Activated T-cell treated with anti-CD3 and anti-CD28 coated beads for 1 hour (primary cell): ENCODE measurements at regions not wholly inside any gene's neighbourhood (a gene's known extent, or its start where the extent isn't known, plus 50 kb on each side); places are given as distances from the start of the nearest gene placed in this dataset.
"Not testable (repeated sequence)": the region's sequence is repeated elsewhere in the genome, so short reads cannot be mapped to it uniquely, and the experiment has no call there.

Source experiments
- DNase-seq: peaks from one replicate; pipeline ENCODE4 v3.0.0-alpha.2; 2020; ENCODE audit warnings: low read depth

DNA sequence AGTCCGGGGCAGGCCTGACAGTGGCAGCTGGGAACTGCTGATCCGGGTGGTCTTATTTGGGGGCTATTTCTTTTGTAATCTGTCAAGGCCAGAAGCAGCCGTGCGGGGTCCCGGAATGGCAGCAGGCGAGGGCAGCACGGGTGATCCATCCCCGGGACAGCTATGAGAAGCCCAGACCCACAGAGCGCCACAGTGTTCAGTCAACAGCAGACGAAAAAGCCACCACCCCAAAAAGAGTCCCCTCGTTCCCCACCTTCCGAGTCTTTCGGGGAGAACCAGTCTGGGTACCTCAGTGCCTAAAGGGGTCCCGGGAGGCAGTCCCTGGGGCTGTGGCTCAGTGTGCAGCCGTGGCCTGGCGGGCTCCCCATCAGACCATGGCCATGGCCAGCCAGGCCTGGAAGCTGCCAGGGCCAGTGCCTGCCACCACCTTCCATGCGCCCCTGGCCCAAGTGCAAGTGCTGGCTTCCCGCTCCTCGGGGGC lies 125.1 kb upstream of the KCTD7 start:
- no peak for DNase-seq

DNA sequence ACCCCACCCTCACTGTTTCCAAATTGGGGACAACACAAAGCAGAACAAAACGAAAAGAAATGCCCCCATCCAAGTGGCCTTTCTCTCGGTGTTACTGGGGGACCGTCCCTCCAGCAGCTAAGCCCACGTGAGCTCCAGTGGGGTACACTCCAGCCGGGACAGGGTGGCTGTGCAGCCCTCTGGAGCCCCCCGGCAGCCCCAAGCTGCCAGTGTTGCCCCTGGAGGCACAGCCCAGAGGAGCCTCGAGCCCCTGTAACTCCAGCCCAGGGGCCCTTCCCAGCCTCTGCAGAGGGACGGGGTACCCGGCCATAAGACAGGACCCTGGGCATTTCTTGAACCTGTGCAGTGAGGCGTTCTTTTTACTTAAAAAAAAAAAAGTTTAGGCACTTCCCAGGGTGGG lies 124.5 kb upstream of the KCTD7 start:
- DNase-seq = no peak

DNA sequence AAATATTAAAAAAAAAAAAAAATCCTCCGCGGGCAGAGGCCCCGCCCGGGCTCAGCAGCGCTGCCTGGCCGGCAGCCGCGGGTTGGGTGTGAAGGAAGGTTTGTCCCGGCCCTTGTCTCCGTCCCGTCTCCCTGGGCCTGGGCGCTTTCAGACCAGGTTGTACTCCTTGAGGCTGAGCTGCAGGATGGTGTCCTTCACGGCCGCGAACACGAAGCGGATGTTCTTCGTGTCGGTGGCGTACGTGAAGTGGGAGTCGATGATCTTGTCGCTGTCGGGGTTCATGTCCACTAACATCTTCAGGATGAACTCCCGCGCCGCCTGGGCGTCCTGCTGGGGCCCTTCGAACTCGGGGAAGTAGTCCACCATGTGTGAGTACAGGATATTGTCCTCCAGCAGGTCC lies 123.7 kb upstream of the KCTD7 start:
- DNase-seq = no peak

DNA sequence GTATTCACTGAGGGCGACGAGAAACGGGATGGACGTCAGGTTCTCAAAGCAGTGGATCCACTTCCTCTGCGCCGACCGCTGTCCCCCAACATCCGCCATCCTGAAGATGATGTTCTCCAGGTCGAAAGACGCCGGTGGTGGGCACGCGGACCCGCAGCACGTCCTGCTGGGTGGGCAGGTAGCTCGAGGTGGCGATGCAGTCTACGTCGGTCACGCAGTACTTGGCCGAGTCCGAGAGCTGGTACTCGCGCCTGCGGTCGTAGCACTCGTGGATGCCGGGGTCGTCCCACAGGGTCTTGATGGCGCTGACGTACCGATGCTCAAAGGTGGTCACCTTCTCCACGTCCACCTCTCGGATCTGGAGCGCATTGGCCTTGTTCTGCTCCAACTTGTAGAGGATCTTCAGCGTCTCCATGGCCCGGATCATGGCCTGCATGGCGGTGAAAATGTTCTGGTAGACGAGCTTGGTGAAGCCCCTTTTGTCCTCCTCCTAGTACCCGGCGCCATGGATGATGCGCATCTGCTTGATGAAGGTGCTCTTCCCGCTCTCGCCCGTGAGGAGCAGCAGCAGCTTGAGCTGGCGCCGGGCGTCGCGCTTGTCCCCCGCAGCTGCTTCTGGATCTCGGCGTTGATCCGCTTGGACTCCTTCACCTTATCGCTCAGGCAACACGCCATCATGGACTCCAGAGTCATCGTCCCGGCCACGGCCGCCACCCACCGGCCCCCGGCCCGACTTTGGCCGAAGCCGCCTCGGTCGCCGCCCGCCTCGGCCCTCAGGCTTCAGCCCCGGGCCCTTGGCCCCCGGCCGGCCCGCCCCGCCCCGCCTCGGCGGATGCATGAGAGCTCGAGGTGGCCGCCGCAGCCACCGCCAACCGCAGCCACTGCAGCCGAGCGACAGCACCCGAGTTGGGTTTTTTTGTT lies 122.9 kb upstream of the KCTD7 start:
- no peak for DNase-seq

DNA sequence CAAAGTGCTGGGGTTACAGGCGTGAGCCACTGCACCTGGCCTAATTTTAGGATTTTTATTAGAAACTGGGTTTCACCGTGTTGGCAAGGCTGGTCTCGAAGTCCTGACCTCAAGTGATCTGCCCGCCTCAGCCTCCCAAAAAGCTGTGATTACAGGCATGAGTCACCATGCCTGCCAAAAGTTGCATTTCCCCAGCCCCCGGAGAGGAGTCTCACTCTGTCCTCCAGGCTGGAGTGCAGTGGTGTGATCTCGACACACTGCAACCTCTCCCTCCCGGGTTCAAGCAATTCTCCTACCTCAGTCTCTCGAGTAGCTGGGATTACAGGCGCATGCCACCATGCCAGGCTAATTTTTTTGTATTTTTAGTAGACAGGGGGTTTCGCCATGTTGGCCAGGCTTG lies 122.0 kb upstream of the KCTD7 start:
- not testable (repeated sequence) for DNase-seq

DNA sequence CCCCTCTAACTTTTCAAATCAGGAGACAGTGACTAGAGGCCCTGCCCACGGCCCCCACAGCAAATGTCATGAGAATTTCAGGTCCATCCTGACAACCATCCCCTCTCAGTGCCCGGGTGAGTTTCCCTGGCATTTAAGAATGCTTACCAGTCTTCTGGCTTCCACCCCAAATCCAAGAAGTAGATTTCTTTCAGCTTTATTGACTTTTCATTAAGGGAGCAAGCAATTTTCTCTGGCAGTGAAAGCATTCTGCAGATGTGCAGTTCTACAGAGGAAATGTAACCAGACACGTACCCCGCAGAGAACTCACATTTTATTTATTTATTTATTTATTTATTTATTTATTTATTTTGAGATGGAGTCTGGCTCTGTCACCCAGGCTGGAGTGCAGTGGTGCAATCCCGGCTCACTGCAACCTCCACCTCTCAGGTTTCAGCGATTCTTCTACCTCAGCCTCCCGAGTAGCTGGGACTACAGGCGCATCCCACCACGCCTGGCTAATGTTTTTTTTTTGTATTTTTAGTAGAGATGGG lies 120.9 kb upstream of the KCTD7 start:
- no peak for DNase-seq

DNA sequence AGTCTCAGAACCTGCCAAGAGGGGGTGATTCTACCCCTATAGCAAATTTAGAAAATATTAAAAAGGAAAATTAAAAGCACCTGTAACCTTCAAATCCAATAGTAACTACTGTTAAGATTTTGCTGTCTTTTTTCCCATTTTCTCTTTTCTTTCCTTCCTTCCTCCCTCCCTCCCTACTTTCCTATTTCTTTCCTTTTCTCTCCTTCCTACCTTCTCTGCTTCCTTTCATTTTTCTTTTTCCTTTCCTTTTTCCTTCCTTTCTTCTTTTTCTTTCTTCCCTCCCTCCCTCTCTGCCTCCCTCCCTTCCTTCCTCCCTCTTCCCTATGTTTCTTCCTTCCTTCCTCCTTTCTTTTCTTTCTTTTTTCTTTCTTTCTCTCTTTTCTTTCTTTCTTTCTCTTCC lies 120.2 kb upstream of the KCTD7 start:
- DNase-seq = no peak

DNA sequence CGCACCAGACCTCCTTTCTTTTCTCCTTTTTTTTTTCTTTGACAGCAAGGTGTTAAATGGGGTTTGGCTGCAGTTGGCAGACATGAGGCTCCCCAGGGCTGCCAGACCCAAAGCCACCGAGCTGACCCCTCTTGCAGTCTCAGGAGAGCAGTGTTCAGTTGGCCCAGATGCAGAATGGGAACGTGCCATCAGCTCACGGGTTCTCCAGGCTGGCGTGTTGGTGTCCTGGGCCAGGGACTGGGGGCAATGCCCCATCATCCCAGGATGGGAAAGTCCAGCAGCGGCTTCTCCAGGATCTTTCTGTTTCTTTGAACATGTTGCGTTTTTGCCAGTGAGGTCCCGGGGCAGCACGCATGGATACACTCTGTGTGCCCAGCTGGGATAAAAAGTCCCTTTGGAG lies 114.6 kb upstream of the KCTD7 start:
- no peak for DNase-seq

DNA sequence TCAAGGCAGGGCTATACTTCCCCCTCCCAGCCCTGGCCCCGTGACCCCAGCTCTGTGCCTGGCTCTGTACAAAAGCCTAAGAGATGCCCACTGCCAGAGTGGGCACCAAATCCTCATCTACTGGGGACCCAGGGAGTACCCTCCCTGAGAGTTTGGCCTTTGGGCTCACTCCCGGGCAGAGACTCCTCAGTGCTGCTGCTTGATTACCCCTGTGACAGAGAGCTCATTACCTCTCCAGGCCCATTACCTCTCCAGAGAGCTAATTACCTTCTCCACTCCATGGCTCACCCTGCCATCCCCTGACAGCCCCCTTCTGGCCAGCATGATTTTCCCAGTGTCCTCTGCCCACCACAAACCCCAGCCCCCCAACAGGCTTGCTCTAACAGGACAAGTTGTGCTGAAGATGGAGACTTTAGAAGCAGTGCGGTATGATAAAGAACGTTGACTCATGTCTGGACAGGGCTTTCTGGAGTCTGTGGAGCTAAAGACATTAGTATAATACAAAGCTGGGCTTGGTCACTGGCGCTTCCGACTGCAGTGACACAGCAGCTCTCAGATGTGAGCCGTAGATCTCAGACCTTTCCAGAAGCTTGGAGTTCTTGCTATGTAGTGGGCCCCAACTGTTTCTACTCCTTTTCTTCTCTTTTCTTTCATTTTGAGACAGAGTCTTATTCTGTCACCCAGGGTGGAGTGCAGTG lies 111.3 kb upstream of the KCTD7 start:
- no peak for DNase-seq

DNA sequence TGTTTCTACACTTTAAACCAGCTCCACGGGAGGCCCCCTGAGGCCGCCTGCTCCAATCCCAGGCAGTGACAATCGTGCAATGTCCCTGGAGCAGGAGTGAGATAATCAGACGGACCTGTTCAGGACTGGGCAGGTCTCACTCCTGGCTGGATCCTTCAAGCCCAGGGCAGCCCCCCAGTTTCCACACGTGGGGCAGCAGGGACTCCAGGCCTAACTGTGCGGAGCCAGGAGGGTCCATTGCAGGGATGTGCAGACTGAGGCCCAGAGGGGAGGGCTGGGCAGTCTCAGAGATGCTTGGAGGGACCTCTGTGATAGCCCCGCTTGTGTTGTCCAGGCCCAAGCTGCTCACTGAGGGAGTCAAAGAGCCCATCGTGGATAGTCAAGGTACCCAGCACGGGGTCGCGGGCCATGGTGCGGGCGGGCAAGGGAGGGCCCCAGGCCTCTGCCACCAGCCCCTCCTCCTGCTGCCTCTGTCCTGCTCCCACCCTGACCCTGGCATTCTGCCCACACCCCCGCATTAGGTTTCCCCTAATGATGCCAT lies 110.5 kb upstream of the KCTD7 start:
- DNase-seq = no peak

DNA sequence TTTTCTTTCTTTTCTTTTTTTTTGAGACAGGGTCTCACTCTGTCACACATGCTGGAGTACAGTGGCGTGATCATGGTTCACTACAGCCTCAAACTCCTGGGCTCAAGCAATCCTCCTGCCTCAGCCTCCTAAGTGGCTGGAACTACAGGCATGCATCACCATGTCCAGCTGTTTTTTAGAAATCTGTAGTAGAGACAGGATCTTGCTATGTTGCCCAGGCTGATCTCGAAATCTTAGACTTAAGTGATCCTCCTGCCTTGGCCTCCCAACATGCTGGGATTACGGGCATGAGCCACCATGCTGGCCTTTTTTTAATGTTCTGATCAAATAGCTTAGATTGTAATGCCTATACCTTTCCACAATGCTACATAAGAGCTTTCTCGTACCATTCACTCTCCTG lies 107.0 kb upstream of the KCTD7 start:
- DNase-seq = no peak

DNA sequence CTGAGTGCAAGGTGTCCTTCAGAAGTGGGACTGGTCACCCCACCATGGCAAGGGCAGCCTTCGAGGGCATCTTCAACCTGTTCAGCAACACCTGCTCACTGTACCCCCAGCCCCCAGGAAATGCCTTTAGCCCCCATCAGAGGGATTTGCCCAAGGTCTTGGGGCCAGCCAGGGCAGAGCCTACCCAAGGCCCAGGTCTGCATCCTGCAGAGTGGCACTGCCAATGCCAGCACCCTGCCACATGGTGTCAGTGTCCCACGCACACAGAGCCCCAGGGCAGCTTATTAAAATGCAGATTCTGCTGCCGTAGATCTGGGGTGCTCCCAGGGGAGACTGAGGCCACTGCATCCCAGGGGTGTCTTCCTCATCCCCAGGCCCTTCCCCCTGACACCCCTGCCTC lies 106.2 kb upstream of the KCTD7 start:
- DNase-seq = no peak

DNA sequence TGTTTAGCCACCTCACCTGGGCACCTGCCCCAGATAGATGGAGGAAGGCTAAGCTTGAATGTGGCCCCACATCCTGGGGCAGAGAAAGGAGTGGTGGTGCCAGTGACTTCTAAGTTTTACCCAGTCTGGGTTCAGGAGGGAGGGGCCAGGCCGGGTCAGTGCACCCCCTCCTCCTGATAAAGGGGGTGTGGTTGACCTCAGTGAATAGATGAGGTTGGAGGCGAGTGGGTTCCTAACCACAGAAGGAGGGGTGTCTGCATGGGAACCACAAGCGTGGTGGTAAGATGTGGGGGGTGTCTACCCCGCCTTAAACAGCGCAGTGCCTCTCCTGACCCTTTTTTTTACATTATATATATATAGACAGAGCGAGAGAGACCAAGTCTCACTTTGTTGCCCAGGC lies 105.3 kb upstream of the KCTD7 start:
- DNase-seq = no peak

DNA sequence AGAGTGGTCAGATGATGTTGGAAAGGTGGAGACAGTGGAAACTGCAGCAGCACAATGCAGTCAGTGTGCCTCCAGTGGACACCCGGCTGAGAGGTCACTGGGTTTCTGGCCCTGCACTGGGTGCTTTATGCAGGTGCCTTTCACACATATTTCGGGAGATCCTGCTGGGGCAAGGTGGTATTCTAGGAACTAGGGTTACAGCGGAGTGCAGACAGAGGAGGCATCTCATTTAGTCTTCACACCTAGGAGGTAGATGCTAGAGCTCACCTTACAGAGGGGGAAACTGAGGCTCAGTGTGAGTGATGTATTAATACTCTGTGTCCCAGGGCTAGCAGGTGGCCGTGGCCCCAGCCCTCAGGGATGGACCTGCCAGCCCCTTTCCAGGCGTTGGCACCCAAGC lies 103.9 kb upstream of the KCTD7 start:
- DNase-seq = no peak

DNA sequence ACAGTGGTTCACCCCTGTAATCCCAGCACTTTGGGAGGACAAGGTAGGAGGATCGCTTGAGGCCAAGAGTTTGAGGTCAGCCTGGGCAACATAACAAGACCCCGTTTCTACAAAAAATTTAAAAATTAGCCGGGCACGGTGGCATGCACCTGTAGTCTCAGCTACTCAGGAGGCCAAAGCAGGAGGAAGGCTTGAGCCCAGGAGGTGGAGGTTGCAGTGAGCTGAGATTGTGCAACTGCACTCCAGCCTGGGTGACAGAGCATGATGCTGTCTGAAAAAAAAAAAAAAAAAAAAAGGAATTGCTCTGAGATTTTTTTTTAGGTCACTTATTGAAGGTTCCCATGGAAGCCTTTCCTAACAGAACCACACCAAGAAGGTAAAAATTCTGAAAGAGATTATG lies 101.9 kb upstream of the KCTD7 start:
- not testable (repeated sequence) for DNase-seq

DNA sequence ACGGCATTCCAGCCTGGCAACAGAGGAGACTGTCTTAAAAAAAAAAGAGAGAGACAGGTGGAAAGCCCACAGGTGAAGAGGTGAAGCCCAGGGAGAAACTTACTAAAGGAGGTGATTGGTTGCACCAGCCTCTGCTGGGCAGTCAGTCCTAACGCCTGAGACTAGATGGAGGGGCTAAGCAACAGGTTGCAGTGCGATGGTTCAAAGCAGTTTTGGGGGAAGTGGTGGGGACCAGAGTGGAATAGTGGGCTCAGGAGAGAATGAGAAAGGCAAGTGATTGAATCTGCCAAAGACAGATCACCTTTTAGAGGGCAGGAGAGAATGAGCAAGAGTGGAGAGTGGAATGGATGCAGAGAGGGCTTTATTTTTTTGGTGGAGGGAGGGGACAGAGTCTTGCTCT lies 100.0 kb upstream of the KCTD7 start:
- DNase-seq = no peak

DNA sequence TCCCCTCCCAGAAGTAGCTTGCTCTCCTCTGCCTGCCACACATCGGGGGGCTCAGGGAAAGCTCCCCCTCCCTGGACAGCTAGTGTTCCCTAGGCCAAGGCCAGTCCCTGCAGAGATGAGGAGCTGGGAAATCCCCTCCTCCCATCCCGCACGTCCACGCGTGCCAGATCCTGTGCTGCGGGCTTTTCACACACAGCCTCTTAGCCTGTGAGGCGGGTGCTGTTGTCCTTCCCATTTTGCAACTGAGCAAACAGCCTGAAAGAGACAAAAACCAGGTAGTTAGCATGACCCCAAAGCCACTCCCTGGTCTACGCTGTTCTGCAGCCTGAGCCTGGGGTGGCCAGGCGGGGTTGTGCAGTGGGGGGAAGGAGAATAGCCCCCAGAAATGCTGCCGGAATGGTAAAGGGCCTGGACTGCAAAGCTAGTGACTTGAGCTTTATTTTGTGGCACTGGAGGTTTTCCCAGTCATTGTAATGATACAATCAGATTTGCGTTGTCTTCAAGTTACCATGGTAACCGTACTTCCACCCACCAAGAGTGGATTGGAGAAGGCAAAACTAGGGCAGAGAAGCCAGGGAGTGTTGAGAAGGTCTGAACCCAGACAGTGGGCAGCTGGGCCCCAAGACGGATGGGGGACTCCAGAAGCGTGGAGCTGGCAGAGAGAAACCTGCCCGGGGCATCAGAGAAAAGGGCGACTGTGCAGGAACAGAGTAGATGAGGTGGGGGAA lies 98.6 kb upstream of the KCTD7 start:
- no peak for DNase-seq

DNA sequence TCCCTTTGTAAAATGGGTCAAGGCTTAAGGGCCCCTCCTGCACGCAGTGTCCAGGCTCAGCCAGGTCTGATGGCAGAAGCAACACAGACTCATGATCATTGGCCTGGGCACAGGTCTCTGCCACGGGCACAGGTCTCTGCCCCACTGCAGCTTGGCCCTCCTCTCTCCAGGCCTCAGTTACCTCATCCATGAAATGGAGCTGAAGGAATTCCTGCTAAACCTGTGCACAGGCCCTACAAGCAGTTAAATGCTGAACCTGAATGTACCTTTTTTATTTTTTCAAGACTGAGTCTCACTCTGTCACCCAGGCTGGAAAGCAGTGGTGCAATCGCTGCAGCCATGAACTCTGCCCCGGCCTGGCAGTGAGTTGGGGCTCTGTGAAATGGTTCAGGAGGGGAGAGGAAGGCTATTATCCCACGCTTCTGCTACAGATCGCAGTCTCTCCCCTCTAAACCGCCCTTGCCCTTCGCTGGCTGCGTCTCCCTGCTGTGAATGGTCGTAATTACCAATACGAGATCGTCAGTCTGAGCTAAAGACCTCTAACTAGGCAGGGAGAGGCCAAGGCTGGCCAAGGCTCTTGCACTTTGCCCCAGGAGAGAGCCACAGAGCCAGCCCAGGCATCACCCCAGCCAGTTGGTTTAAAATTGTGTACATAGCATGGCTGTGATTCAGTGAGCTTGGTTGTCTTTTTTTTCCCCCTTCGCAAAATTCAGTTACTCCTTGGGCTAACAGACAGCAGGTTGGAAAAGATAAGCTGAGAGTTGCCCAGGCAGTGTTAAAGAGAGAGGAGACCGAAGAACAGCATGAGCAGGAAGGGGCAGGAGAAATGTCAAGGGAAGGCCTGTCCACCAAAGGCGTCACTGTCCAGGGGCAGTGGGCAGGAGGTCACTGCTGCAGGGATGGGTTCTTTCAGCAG lies 93.0 kb upstream of the KCTD7 start:
- DNase-seq = no peak

DNA sequence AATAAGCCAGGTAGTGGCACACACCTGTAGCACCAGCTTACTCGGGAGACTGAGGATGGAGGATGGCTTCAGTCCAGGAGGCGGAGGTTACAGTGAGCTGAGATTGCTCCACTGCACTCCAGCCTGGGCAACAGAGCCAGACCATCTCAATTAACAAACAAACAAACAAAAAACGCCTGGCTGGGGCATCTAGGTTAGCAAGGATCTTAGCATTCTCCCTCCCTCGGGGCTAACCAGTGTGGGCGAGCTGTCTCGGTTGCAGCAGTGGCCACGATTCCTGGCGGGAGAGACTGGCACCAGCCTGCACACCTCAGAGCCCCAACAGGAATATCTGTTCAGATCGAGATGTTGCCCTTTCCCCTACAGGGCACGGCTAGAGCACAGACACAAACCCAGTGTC lies 91.3 kb upstream of the KCTD7 start:
- no peak for DNase-seq

DNA sequence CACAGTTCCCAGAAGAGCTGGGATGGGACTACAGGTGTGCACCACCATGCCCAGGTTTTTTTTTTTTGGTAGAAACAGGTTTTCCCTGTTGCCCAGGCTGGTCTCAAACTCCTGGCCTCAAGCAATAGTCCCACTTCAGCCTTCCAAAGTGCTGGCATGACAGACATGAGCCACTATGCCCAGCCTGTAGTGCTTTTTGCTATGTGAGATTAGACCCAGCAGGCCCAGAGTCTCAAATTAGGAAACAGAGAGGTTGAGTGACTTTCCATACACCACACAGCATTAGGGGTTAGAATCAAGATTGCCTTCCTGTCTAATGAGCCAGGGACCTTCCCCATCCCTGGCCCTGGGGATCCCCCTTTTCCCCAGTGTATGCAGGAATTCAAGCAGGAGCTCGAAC lies 90.8 kb upstream of the KCTD7 start:
- no peak for DNase-seq

DNA sequence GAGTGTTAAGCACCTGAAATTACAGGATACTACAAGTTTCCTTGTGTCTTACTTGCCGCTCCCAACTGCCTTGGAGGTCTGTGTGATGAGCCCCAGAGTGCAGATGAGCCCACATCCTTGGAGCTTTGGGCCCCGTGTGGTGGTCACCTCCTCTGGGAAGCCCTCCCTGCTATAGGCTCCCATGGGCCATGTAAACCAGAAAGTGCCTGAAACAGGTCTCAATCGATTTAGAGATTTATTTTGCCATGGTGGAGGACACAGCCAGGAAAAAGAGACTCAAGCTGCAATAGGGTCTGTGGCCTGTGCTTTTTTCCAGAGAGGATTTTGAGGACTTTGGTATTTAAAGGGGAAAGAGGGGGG lies 89.4 kb upstream of the KCTD7 start:
- no peak for DNase-seq
